HepG2 (cell line): ENCODE measurements at regions not wholly inside any gene's neighbourhood (a gene's known extent, or its start where the extent isn't known, plus 50 kb on each side); places are given as distances from the start of the nearest gene placed in this dataset.

ENCODE experiments used
- ATAC-seq: fragments of 200-7000 bp; cut with Tn5 transposase; 3 replicates; pipeline ENCODE4 v1.9.1; 2020; ENCODE audit warnings: mild to moderate bottlenecking, moderate library complexity
- BruUV-seq: library from RNA; stranded (reverse); fragments of 400-500 nt; replicated peaks from 2 replicates; lab custom pipeline; 2021; lab: Mats Ljungman, UMichigan
- CTCF ChIA-PET: fragments of 300-600 bp; formaldehyde crosslinking; extraction: SDS; loops from one replicate; lab custom pipeline; 2021; ENCODE audit warnings: low total read pairs, inconsistent platforms, low intra/inter-chr PET ratio; lab: Yijun Ruan, JAX
- POLR2A ChIA-PET: fragments of 350-600 bp; sonication (Branson Sonifier 250); formaldehyde crosslinking; loops from one replicate; lab custom pipeline; 2020; ENCODE audit warnings: antibody characterized with exemption, inconsistent platforms; lab: Yijun Ruan, JAX
- DNase-seq: peaks from one replicate; pipeline ENCODE4 v3.0.0-alpha.2; 2015; ENCODE audit warnings: low spot score
- FAIRE-seq: peaks from 3 replicates; lab custom pipeline; 2011; peaks lifted over from hg19 to GRCh38; lab: Jason Lieb, UNC
- H2AFZ ChIP-seq: one replicate; pipeline ENCODE4 v1.6.1; 2011; ENCODE audit warnings: low read length, inconsistent platforms
- H3K27ac ChIP-seq: fragments of 300-600 bp; 3 replicates; pipeline ENCODE4 v1.8.0; 2011; ENCODE audit warnings: mixed run types, mild to moderate bottlenecking, mixed read lengths, low read length, inconsistent platforms; ENCODE audit not compliant: insufficient read depth; ENCODE audit errors: extremely low read length
- H3K27me3 ChIP-seq, 2 experiments: fragments of 200-600 bp in 1 of 2; 2 replicates in 1 of 2; 3 replicates in 1 of 2; pipeline versions ENCODE4 v1.6.0 to v1.8.0; 2011; ENCODE audit warnings: low read length in 2 of 2, mild to moderate bottlenecking in 2 of 2, moderate library complexity in 2 of 2, inconsistent platforms in 1 of 2; ENCODE audit not compliant: insufficient read depth in 2 of 2, control insufficient read depth in 1 of 2
- H3K36me3 ChIP-seq, 2 experiments: fragments of 200-600 bp in 1 of 2; replicated peaks in 1 of 2; 2 replicates in 1 of 2; 3 replicates in 1 of 2; pipeline versions ENCODE4 v1.5.1 to v1.8.0; 2011; ENCODE audit warnings: low read length in 2 of 2, inconsistent platforms in 1 of 2; ENCODE audit not compliant: insufficient read depth in 2 of 2, control insufficient read depth in 1 of 2
- H3K4me1 ChIP-seq: 2 replicates; pipeline ENCODE4 v1.5.1; 2012; ENCODE audit warnings: low read length, inconsistent platforms; ENCODE audit not compliant: insufficient read depth
- H3K4me2 ChIP-seq: 2 replicates; pipeline ENCODE4 v1.6.0; 2011; ENCODE audit warnings: low read depth, low read length, inconsistent platforms
- H3K4me3 ChIP-seq, 3 experiments: fragments of 200-600 bp in 1 of 3; sonication (generic), shearing (Covaris generic) in 1 of 3; replicated peaks in 1 of 3; 2 replicates each; pipeline ENCODE4 v1.5.1; 2011 to 2016; ENCODE audit warnings: low read length in 3 of 3, inconsistent platforms in 2 of 3, low read depth in 2 of 3, mild to moderate bottlenecking in 2 of 3, control low read depth in 1 of 3, mixed read lengths in 1 of 3; ENCODE audit not compliant: insufficient read depth in 1 of 3
- H3K79me2 ChIP-seq: one replicate; pipeline ENCODE4 v1.6.1; 2011; ENCODE audit warnings: low read length, inconsistent platforms; ENCODE audit not compliant: insufficient read depth
- H3K9ac ChIP-seq: 2 replicates; pipeline ENCODE4 v1.6.0; 2011; ENCODE audit warnings: mild to moderate bottlenecking, low read depth, low read length, inconsistent platforms; ENCODE audit not compliant: insufficient read depth
- H3K9me3 ChIP-seq: 2 replicates; pipeline ENCODE4 v1.5.1; 2012; ENCODE audit warnings: mild to moderate bottlenecking, low read length
- H4K20me1 ChIP-seq: 2 replicates; pipeline ENCODE4 v1.6.0; 2011; ENCODE audit warnings: inconsistent platforms, mild to moderate bottlenecking, low read length, moderate library complexity; ENCODE audit not compliant: insufficient read depth
- CHCHD3 ChIP-seq: sonication (generic); formaldehyde crosslinking; IDR thresholded peaks from 2 replicates; pipeline ENCODE4 v1.8.0; 2022; ENCODE audit warnings: mild to moderate bottlenecking, missing genetic modification reagents, moderate library complexity
- EED ChIP-seq: sonication (generic); formaldehyde crosslinking; IDR thresholded peaks from 2 replicates; pipeline ENCODE4 v1.5.0; 2020; ENCODE audit warnings: mild to moderate bottlenecking, missing genetic modification reagents
- HOMEZ ChIP-seq: IDR thresholded peaks from 2 replicates; pipeline ENCODE4 v1.6.1; 2016; ENCODE audit warnings: low read depth
- MED1 ChIP-seq: sonication (generic); formaldehyde crosslinking; IDR thresholded peaks from 2 replicates; pipeline ENCODE4 v1.4.0; 2020; ENCODE audit warnings: missing genetic modification reagents
- PHF21A ChIP-seq: sonication (generic); formaldehyde crosslinking; IDR thresholded peaks from 2 replicates; pipeline ENCODE4 v1.5.0; 2020; ENCODE audit warnings: mild to moderate bottlenecking, missing genetic modification reagents
- POGZ ChIP-seq: sonication (generic); formaldehyde crosslinking; IDR thresholded peaks from 2 replicates; pipeline ENCODE4 v1.4.0; 2020; ENCODE audit warnings: mild to moderate bottlenecking, missing genetic modification reagents
- SMC3 ChIP-seq: IDR thresholded peaks from 2 replicates; pipeline ENCODE4 v1.6.1; 2011; ENCODE audit warnings: low read length, improper control_type of control experiment
- TBX2 ChIP-seq: sonication (generic); formaldehyde crosslinking; IDR thresholded peaks from 2 replicates; pipeline ENCODE4 v1.5.0; 2020; ENCODE audit warnings: missing genetic modification reagents, mild to moderate bottlenecking, borderline replicate concordance
- ZBTB49 ChIP-seq: sonication (generic); formaldehyde crosslinking; IDR thresholded peaks from 2 replicates; pipeline ENCODE4 v1.4.0; 2020; ENCODE audit warnings: missing genetic modification reagents, borderline replicate concordance
- ZMYM4 ChIP-seq: sonication (generic); formaldehyde crosslinking; IDR thresholded peaks from 2 replicates; pipeline ENCODE4 v1.8.1; 2023; ENCODE audit warnings: mild to moderate bottlenecking, missing genetic modification reagents
- ZNF143 ChIP-seq: sonication (generic); formaldehyde crosslinking; IDR thresholded peaks from 2 replicates; pipeline ENCODE4 v1.4.0; 2020; ENCODE audit warnings: missing genetic modification reagents
- ZNF207 ChIP-seq: fragments of 450-650 bp; IDR thresholded peaks from 2 replicates; pipeline ENCODE4 v1.6.1; 2016; ENCODE audit warnings: antibody characterized with exemption, borderline replicate concordance
- ZNF367 ChIP-seq: sonication (generic); formaldehyde crosslinking; IDR thresholded peaks from 2 replicates; pipeline ENCODE4 v1.4.0; 2020; ENCODE audit warnings: missing genetic modification reagents, borderline replicate concordance
- ZNF562 ChIP-seq: sonication (generic); formaldehyde crosslinking; IDR thresholded peaks from 2 replicates; pipeline ENCODE4 v1.8.0; 2022; ENCODE audit warnings: missing genetic modification reagents, borderline replicate concordance
- ZSCAN12 ChIP-seq: sonication (generic); formaldehyde crosslinking; IDR thresholded peaks from 2 replicates; pipeline ENCODE4 v1.9.0; 2021; ENCODE audit warnings: mild to moderate bottlenecking, missing genetic modification reagents
- WGBS: methylation state at CpG from one replicate; pipeline ENCODE4 v1.1.6; 2017; ENCODE audit warnings: low lambda C conversion rate; 5-methylcytosine and 5-hydroxymethylcytosine counted together
- in situ Hi-C: cut with HindIII; loops from 2 replicates; pipeline ENCODE4 v1.10.0; 2017; ENCODE audit warnings: low pct_unique_long_range_greater_than_20kb; ENCODE audit not compliant: extremely low pct_ligation_motif_present
- intact Hi-C: fragments of 100-400 bp; cut with micrococcal nuclease; formaldehyde crosslinking; loops from one replicate; pipeline ENCODE4 v1.10.0; 2022; ENCODE audit not compliant: unreplicated experiment

DNA sequence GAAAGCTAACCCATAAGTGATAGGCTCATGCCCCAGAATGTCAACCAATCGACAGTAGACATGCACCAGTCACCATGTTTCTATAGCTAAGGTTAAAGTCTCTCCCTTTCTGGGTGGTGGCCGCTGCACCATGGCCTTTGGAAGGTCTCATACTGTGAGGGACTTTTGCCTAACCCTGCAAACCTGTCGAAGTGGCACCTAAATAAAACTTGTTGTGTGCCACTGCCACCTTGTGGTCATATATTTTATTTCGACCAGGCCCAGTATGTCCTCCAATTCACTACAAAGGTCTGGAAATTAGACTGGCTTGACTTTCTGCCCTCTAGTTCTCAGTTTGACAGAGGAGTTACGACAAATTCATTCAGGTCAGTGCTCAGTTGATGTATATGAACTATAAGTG lies 163.1 kb downstream of the SMARCA1 start (continued):
- 0 out of 2 replicates have a peak, but pooled peaks have one; percentile 15 for TF ChIP-seq MED1 (CRISPR knock-in tag)
- TF ChIP-seq ZMYM4 (CRISPR knock-in tag): peak; percentile 75
- no peak for TF ChIP-seq PHF21A
- TF ChIP-seq SMC3: peak; percentile 62; the same call in 1 of the 2 replicates
- peak; percentile 67; the same call in 1 of the 2 replicates for TF ChIP-seq POGZ (CRISPR knock-in tag)
- TF ChIP-seq ZBTB49 (CRISPR knock-in tag): no peak
- no peak for TF ChIP-seq ZSCAN12 (CRISPR knock-in tag)
- TF ChIP-seq HOMEZ (CRISPR knock-in tag): peak; percentile 18; the same call in 1 of the 2 replicates

GRCh38 chrX:129359269-129359668 lies 164.0 kb downstream of the SMARCA1 start:
- H3K36me3 ChIP-seq: no peaks in the 10 kb centered on the region
- no TSS peak for BruUV-seq
- in situ Hi-C loops (no loop called here), intact Hi-C loops (no loop called here)
- no peaks in the 10 kb centered on the region for H3K9me3 ChIP-seq
- CTCF ChIA-PET: no interaction called here
- ATAC-seq: no peak
- DNase-seq: peak; percentile 5
- no peak overlapping the region for H3K27ac ChIP-seq
- H3K79me2 ChIP-seq: no peaks in the 10 kb centered on the region
- no peak overlapping the region for H2AFZ ChIP-seq
- H3K9ac ChIP-seq: no peak overlapping the region
- TF ChIP-seq ZNF143 (no peak), EED (CRISPR knock-in tag) (no peak), ZNF367 (no peak), CHCHD3 (CRISPR knock-in tag) (no peak), ZNF562 (no peak), ZNF207 (no peak), TBX2 (CRISPR knock-in tag) (no peak), HOMEZ (CRISPR knock-in tag) (no peak)
- H3K4me2 ChIP-seq: no peak overlapping the region
- FAIRE-seq: no peak
- 97% methylated on average over 2 of the region's 2 CpGs for WGBS
- POLR2A ChIA-PET: no interaction called here
- no peaks in the 10 kb centered on the region for H3K27me3 ChIP-seq
- no peak overlapping the region for H3K4me3 ChIP-seq
- 0 out of 2 replicates have a peak, but pooled peaks cover 8% of the 10 kb centered on the region for H3K4me1 ChIP-seq
- H4K20me1 ChIP-seq: no peaks in the 10 kb centered on the region
